ENCODE measurements at regions not wholly inside any gene's neighbourhood (a gene's known extent, or its start where the extent isn't known, plus 50 kb on each side); places are given as distances from the start of the nearest gene placed in this dataset.

- no peak overlapping the region for H3K4me3 ChIP-seq (ENCODE audit: low read length)
- no peak for DNase-seq (ENCODE audit: low read depth)
- no peak for TF ChIP-seq CTCF (IDR thresholded peaks at IDR 0.05; ENCODE audit: insufficient read depth, low read depth, low read length, missing control alignments)
Measured at GRCh38 chr1:163565166-163565565, 243.4 kb downstream of the NUF2 start.

- H3K4me3 ChIP-seq (ENCODE audit: low read length): no peak overlapping the region
- no peak for TF ChIP-seq CTCF (IDR thresholded peaks at IDR 0.05; ENCODE audit: insufficient read depth, low read depth, low read length, missing control alignments)
- no peak for DNase-seq (ENCODE audit: low read depth)
Measured at GRCh38 chr1:163570071-163570470, 248.3 kb downstream of the NUF2 start.

GRCh38 chr1:163571950-163572349 lies 250.2 kb downstream of the NUF2 start:
- DNase-seq (ENCODE audit: low read depth): no peak
- no peak for TF ChIP-seq CTCF (IDR thresholded peaks at IDR 0.05; ENCODE audit: insufficient read depth, low read depth, low read length, missing control alignments)
- no peak overlapping the region for H3K4me3 ChIP-seq (ENCODE audit: low read length)

GRCh38 chr1:163574119-163574518 lies 252.4 kb downstream of the NUF2 start:
- H3K4me3 ChIP-seq (ENCODE audit: low read length): no peak overlapping the region
- TF ChIP-seq CTCF (IDR thresholded peaks at IDR 0.05; ENCODE audit: insufficient read depth, low read depth, low read length, missing control alignments): no peak
- DNase-seq (ENCODE audit: low read depth): no peak

- TF ChIP-seq CTCF (IDR thresholded peaks at IDR 0.05; ENCODE audit: insufficient read depth, low read depth, low read length, missing control alignments): no peak
- no peak for DNase-seq (ENCODE audit: low read depth)
- H3K4me3 ChIP-seq (ENCODE audit: low read length): no peak overlapping the region
Measured at GRCh38 chr1:163580926-163581325, 259.2 kb downstream of the NUF2 start.

GRCh38 chr1:163583661-163584181 lies 262.0 kb downstream of the NUF2 start:
- TF ChIP-seq CTCF (IDR thresholded peaks at IDR 0.05; ENCODE audit: insufficient read depth, low read depth, low read length, missing control alignments): no peak
- DNase-seq (ENCODE audit: low read depth): no peak
- no peak overlapping the region for H3K4me3 ChIP-seq (ENCODE audit: low read length)

- DNase-seq (ENCODE audit: low read depth): no peak
- no peak for TF ChIP-seq CTCF (IDR thresholded peaks at IDR 0.05; ENCODE audit: insufficient read depth, low read depth, low read length, missing control alignments)
- no peak overlapping the region for H3K4me3 ChIP-seq (ENCODE audit: low read length)
Measured at GRCh38 chr1:163585796-163586195, 264.0 kb downstream of the NUF2 start.

All from epithelial cell of esophagus (primary cell).